Gastroesophageal sphincter (tissue), 2 donors: ENCODE measurements at regions not wholly inside any gene's neighbourhood (a gene's known extent, or its start where the extent isn't known, plus 50 kb on each side); places are given as distances from the start of the nearest gene placed in this dataset.

Experiments
- POLR2A ChIP-seq, 2 donors: fragments of 450-650 bp; IDR thresholded peaks; one replicate each; pipeline ENCODE4 v1.6.1; 2017; ENCODE audit warnings: antibody characterized with exemption in 2 of 2, mild to moderate bottlenecking in 2 of 2, moderate library complexity in 1 of 2
- POLR2AphosphoS5 ChIP-seq: sonication (generic); formaldehyde crosslinking; IDR thresholded peaks from one replicate; pipeline ENCODE4 v1.6.1; 2017; ENCODE audit warnings: antibody characterized with exemption

GRCh38 chr2:150051004-150051403 lies 436.5 kb downstream of the RND3 start:
- TF ChIP-seq POLR2A (IDR thresholded peaks at IDR 0.05), result no peak
- TF ChIP-seq POLR2AphosphoS5, result no peak
